Left renal pelvis (tissue), 4 donors: ENCODE measurements at regions not wholly inside any gene's neighbourhood (a gene's known extent, or its start where the extent isn't known, plus 50 kb on each side); places are given as distances from the start of the nearest gene placed in this dataset.
"Not testable (repeated sequence)": the region's sequence is repeated elsewhere in the genome, so short reads cannot be mapped to it uniquely, and the experiment has no call there.

Experiments used
- DNase-seq, 4 donors: peaks; one replicate each; pipeline ENCODE4 v3.0.0-alpha.2; 2013; ENCODE audit warnings: low read depth in 4 of 4, low spot score in 3 of 4

- no peak for DNase-seq
These were observed 85.4 kb downstream of the HFE start for GRCh38 chr6:26172608-26172968.

- no peak for DNase-seq
These were observed 86.6 kb downstream of the HFE start for GRCh38 chr6:26173836-26174145.

GRCh38 chr6:26175033-26175427 is 87.8 kb downstream of the HFE start:
- no peak for DNase-seq

GRCh38 chr6:26175428-26176181 is 88.4 kb downstream of the HFE start:
- DNase-seq = no peak

- no peak for DNase-seq
These were observed 92.4 kb downstream of the HFE start for GRCh38 chr6:26179675-26180074.

GRCh38 chr6:26180346-26180745 is 93.1 kb downstream of the HFE start:
- no peak for DNase-seq

GRCh38 chr6:26183237-26183580 is 96.0 kb downstream of the HFE start:
- DNase-seq = peak in 1 of 4 donors; percentile 70

GRCh38 chr6:26183581-26184366 is 96.5 kb downstream of the HFE start:
- peak; percentile 89 to 95 (median 91) for DNase-seq

GRCh38 chr6:26184367-26184891 is 97.2 kb downstream of the HFE start:
- DNase-seq = no peak

- DNase-seq = no peak
These were observed 97.8 kb downstream of the HFE start for GRCh38 chr6:26185004-26185403.

- no peak for DNase-seq
These were observed 98.6 kb downstream of the HFE start for GRCh38 chr6:26185802-26186201.

- no peak for DNase-seq
These were observed 99.4 kb downstream of the HFE start for GRCh38 chr6:26186652-26187051.

GRCh38 chr6:26187292-26187691 is 100.1 kb downstream of the HFE start:
- DNase-seq = no peak

GRCh38 chr6:26187981-26188635 is 100.9 kb downstream of the HFE start:
- DNase-seq = no peak

GRCh38 chr6:26191512-26191911 is 104.3 kb downstream of the HFE start:
- not testable (repeated sequence) for DNase-seq

- no peak for DNase-seq
These were observed 106.5 kb downstream of the HFE start for GRCh38 chr6:26193467-26194328.

GRCh38 chr6:26194329-26194701 is 107.1 kb downstream of the HFE start:
- no peak for DNase-seq

- no peak for DNase-seq
These were observed 107.7 kb downstream of the HFE start for GRCh38 chr6:26194816-26195375.

GRCh38 chr6:26195376-26195923 is 108.2 kb downstream of the HFE start:
- DNase-seq = peak; percentile 87 to 92 (median 91)
